ENCODE measurements at regions not wholly inside any gene's neighbourhood (a gene's known extent, or its start where the extent isn't known, plus 50 kb on each side); places are given as distances from the start of the nearest gene placed in this dataset.

GRCh38 chr9:118100529-118101419, 396.6 kb downstream of the TLR4 start:
- no peak for TF ChIP-seq CTCF (IDR thresholded peaks at IDR 0.05)
- H3K36me3 ChIP-seq (ENCODE audit: insufficient read depth in 1 of 2, low read depth in 1 of 2), result no peaks in the 10 kb centered on the region
- no peak overlapping the region for H3K4me3 ChIP-seq
- H3K27ac ChIP-seq, result no peak overlapping the region
- no peaks in the 10 kb centered on the region for H3K4me1 ChIP-seq
- intact Hi-C loops (cut with DNase I), result no loop called here
- no peaks in the 10 kb centered on the region for H3K27me3 ChIP-seq (ENCODE audit: insufficient read depth in 3 of 3, low read length in 2 of 3)
- WGBS, 3 donors, result 60 to 72% (median 60%) methylated on average over 3 of the region's 3 CpGs
- no peak for ATAC-seq
- H3K9me3 ChIP-seq, result no peaks in the 10 kb centered on the region
- no peak for DNase-seq

- H3K9me3 ChIP-seq, result no peaks in the 10 kb centered on the region
- H3K4me1 ChIP-seq, result no peaks in the 10 kb centered on the region
- no peak for DNase-seq
- H3K27me3 ChIP-seq (ENCODE audit: insufficient read depth in 3 of 3, low read length in 2 of 3), result no peaks in the 10 kb centered on the region
- no peak for TF ChIP-seq CTCF (IDR thresholded peaks at IDR 0.05)
- no peaks in the 10 kb centered on the region for H3K36me3 ChIP-seq (ENCODE audit: insufficient read depth in 1 of 2, low read depth in 1 of 2)
- ATAC-seq, result no peak
- intact Hi-C loops (cut with DNase I), result no loop called here
- no peak overlapping the region for H3K4me3 ChIP-seq
- no peak overlapping the region for H3K27ac ChIP-seq
These were observed 400.2 kb downstream of the TLR4 start for GRCh38 chr9:118104363-118104762.

GRCh38 chr9:118108971-118109370, 404.8 kb downstream of the TLR4 start:
- H3K36me3 ChIP-seq (ENCODE audit: insufficient read depth in 1 of 2, low read depth in 1 of 2), result no peaks in the 10 kb centered on the region
- TF ChIP-seq CTCF (IDR thresholded peaks at IDR 0.05), result no peak
- H3K4me3 ChIP-seq, result no peak overlapping the region
- intact Hi-C loops (cut with DNase I), result no loop called here
- no peak for DNase-seq
- no peak overlapping the region for H3K27ac ChIP-seq
- no peak for ATAC-seq
- 98 to 100% (median 98%) methylated on average over 1 of the region's 1 CpG for WGBS, 3 donors
- H3K27me3 ChIP-seq (ENCODE audit: insufficient read depth in 3 of 3, low read length in 2 of 3), result no peaks in the 10 kb centered on the region
- no peaks in the 10 kb centered on the region for H3K9me3 ChIP-seq
- no peaks in the 10 kb centered on the region for H3K4me1 ChIP-seq

- intact Hi-C loops (cut with DNase I), result no loop called here
- H3K4me3 ChIP-seq, result no peak overlapping the region
- no peaks in the 10 kb centered on the region for H3K9me3 ChIP-seq
- H3K36me3 ChIP-seq (ENCODE audit: insufficient read depth in 1 of 2, low read depth in 1 of 2), result no peaks in the 10 kb centered on the region
- H3K27ac ChIP-seq, result no peak overlapping the region
- H3K4me1 ChIP-seq, result no peaks in the 10 kb centered on the region
- no peak for TF ChIP-seq CTCF (IDR thresholded peaks at IDR 0.05)
- ATAC-seq, result no peak
- no peak for DNase-seq
- H3K27me3 ChIP-seq (ENCODE audit: insufficient read depth in 3 of 3, low read length in 2 of 3), result no peaks in the 10 kb centered on the region
- WGBS, 3 donors, result 61 to 67% (median 66%) methylated on average over 3 of the region's 3 CpGs
These were observed 405.3 kb downstream of the TLR4 start for GRCh38 chr9:118109542-118109941.

- Histone ChIP-seq H3K9me3 (no peaks in the 10 kb centered on the region), H3K36me3 (ENCODE audit: insufficient read depth in 1 of 2, low read depth in 1 of 2) (no peaks in the 10 kb centered on the region), H3K4me3 (no peak overlapping the region), H3K4me1 (no peaks in the 10 kb centered on the region), H3K27ac (no peak overlapping the region), H3K27me3 (ENCODE audit: insufficient read depth in 3 of 3, low read length in 2 of 3) (no peaks in the 10 kb centered on the region)
- intact Hi-C loops (cut with DNase I), result no loop called here
- WGBS, 3 donors, result 39 to 51% (median 49%) methylated on average over 2 of the region's 2 CpGs
- ATAC-seq (no peak), DNase-seq (no peak)
- no peak for TF ChIP-seq CTCF (IDR thresholded peaks at IDR 0.05)
These were observed 417.2 kb downstream of the TLR4 start for GRCh38 chr9:118121361-118121760.

All from psoas muscle (tissue), 7 donors.